Panc1 (cell line): ENCODE measurements at regions not wholly inside any gene's neighbourhood (a gene's known extent, or its start where the extent isn't known, plus 50 kb on each side); places are given as distances from the start of the nearest gene placed in this dataset.

Experiments
- ATAC-seq: fragments of 200-7000 bp; cut with Tn5 transposase; 2 replicates; pipeline ENCODE4 v1.9.1; 2020; ENCODE audit warnings: mild to moderate bottlenecking, moderate library complexity
- BruUV-seq: library from RNA; stranded (reverse); fragments of 400-500 nt; replicated peaks from 2 replicates; lab custom pipeline; 2021; lab: Mats Ljungman, UMichigan
- CTCF ChIA-PET: fragments of 300-600 bp; sonication (Branson Sonifier 250); formaldehyde crosslinking; loops from one replicate; lab custom pipeline; 2022; ENCODE audit warnings: antibody characterized with exemption; lab: Charles Lee
- POLR2A ChIA-PET: fragments of 300-600 bp; sonication (Branson Sonifier 250); formaldehyde crosslinking; loops from one replicate; lab custom pipeline; 2022; ENCODE audit warnings: antibody characterized with exemption; lab: Charles Lee
- DNase-seq: peaks from one replicate; pipeline ENCODE4 v3.0.0-alpha.2; 2010; ENCODE audit warnings: low read depth, low spot score
- H3K27ac ChIP-seq: 2 replicates; pipeline ENCODE4 v1.5.1; 2011; ENCODE audit warnings: mild to moderate bottlenecking, low read length, inconsistent platforms
- H3K27me3 ChIP-seq: fragments of 200-500 bp; sonication (Bioruptor generic); 2 replicates; pipeline ENCODE4 v1.6.0; 2014; ENCODE audit warnings: low read length, inconsistent platforms; ENCODE audit not compliant: control insufficient read depth, insufficient read depth
- H3K36me3 ChIP-seq: fragments of 200-500 bp; sonication (Bioruptor generic); 2 replicates; pipeline ENCODE4 v1.5.1; 2014; ENCODE audit warnings: inconsistent platforms, mild to moderate bottlenecking, low read length, moderate library complexity; ENCODE audit not compliant: control insufficient read depth, insufficient read depth
- H3K4me1 ChIP-seq: 2 replicates; pipeline ENCODE4 v1.5.1; 2011; ENCODE audit warnings: inconsistent platforms, mild to moderate bottlenecking, low read length, moderate library complexity; ENCODE audit not compliant: control insufficient read depth, insufficient read depth
- H3K4me3 ChIP-seq, 2 experiments: 2 replicates each; pipeline ENCODE4 v1.5.1; 2011 to 2012; ENCODE audit warnings: low read depth in 2 of 2, low read length in 2 of 2, mild to moderate bottlenecking in 2 of 2, inconsistent platforms in 1 of 2, moderate library complexity in 1 of 2
- H3K9me3 ChIP-seq: fragments of 200-500 bp; sonication (Bioruptor generic); 2 replicates; pipeline ENCODE4 v1.5.1; 2014; ENCODE audit warnings: low read depth, mild to moderate bottlenecking, inconsistent platforms, low read length, moderate library complexity; ENCODE audit not compliant: control insufficient read depth, insufficient read depth
- CTCF ChIP-seq: fragments of 450-650 bp; IDR thresholded peaks from 2 replicates; pipeline ENCODE4 v1.5.1; 2017; ENCODE audit warnings: mild to moderate bottlenecking
- POLR2AphosphoS5 ChIP-seq: IDR thresholded peaks from 2 replicates; pipeline ENCODE4 v1.6.1; 2012; ENCODE audit warnings: mild to moderate bottlenecking, low read depth, low read length, moderate library complexity
- SIN3A ChIP-seq: IDR thresholded peaks from 2 replicates; pipeline ENCODE4 v1.6.1; 2012; ENCODE audit warnings: low read depth, mild to moderate bottlenecking, low read length, moderate library complexity, borderline replicate concordance; ENCODE audit not compliant: insufficient read depth
- TCF7L2 ChIP-seq: IDR thresholded peaks from 2 replicates; pipeline ENCODE4 v1.6.1; 2011; ENCODE audit warnings: mild to moderate bottlenecking, low read depth, low read length, inconsistent platforms
- in situ Hi-C: cut with HindIII; loops from 2 replicates; pipeline ENCODE4 v1.10.0; 2016; ENCODE audit warnings: low sequenced_read_pairs, low pct_unique_long_range_greater_than_20kb
- intact Hi-C: fragments of 100-400 bp; cut with micrococcal nuclease; formaldehyde crosslinking; loops from one replicate; pipeline ENCODE4 v1.10.0; 2022; ENCODE audit not compliant: unreplicated experiment
- TF ChIP-seq, protein P1 (sequence below), 2 experiments: IDR thresholded peaks; 2 replicates each; pipeline ENCODE4 v1.6.1; 2011 to 2012; ENCODE audit warnings: low read depth in 2 of 2, control low read depth in 1 of 2, low read length in 1 of 2, mild to moderate bottlenecking in 1 of 2, moderate library complexity in 1 of 2; ENCODE audit not compliant: insufficient read depth in 1 of 2

GRCh38 chr6:151671195-151671594 lies 136.3 kb upstream of the ESR1 start:
- in situ Hi-C loops = no loop called here
- Histone ChIP-seq H3K4me1 (no peaks in the 10 kb centered on the region), H3K9me3 (no peaks in the 10 kb centered on the region)

DNA sequence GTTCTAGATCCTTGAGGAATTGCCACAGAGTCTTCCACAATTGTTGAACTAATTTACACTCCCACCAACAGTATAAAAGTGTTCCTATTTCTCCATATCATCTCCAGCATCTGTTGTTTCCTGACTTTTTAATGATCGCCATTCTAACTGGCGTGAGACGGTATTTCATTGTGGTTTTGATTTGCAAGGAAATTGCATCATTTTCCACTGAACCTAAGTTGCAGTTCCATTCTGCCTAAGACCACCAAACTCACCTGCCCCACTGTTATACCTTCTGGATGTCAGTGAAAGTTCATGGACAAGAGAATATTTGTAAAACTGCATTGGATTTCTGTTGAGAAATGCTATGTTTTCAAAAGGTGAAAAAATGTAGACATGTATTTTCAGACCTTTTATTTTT lies 132.9 kb upstream of the ESR1 start:
- no peak overlapping the region for H3K27ac ChIP-seq
- DNase-seq (no peak), ATAC-seq (no peak)
- no peaks in the 10 kb centered on the region for H3K4me1 ChIP-seq
- intact Hi-C loops (loop anchor here (10.0 kb wide), 1 partner anchor 590 kb away; no protein-coding TSS in a partner anchor), in situ Hi-C loops (no loop called here)
- CTCF ChIA-PET = no interaction called here
- no peaks in the 10 kb centered on the region for H3K36me3 ChIP-seq
- H3K9me3 ChIP-seq = no peaks in the 10 kb centered on the region
- no TSS peak for BruUV-seq
- TF ChIP-seq TCF7L2 (no peak), CTCF (no peak), SIN3A (no peak), POLR2AphosphoS5 (no peak)
- TF ChIP-seq, protein P1, sequence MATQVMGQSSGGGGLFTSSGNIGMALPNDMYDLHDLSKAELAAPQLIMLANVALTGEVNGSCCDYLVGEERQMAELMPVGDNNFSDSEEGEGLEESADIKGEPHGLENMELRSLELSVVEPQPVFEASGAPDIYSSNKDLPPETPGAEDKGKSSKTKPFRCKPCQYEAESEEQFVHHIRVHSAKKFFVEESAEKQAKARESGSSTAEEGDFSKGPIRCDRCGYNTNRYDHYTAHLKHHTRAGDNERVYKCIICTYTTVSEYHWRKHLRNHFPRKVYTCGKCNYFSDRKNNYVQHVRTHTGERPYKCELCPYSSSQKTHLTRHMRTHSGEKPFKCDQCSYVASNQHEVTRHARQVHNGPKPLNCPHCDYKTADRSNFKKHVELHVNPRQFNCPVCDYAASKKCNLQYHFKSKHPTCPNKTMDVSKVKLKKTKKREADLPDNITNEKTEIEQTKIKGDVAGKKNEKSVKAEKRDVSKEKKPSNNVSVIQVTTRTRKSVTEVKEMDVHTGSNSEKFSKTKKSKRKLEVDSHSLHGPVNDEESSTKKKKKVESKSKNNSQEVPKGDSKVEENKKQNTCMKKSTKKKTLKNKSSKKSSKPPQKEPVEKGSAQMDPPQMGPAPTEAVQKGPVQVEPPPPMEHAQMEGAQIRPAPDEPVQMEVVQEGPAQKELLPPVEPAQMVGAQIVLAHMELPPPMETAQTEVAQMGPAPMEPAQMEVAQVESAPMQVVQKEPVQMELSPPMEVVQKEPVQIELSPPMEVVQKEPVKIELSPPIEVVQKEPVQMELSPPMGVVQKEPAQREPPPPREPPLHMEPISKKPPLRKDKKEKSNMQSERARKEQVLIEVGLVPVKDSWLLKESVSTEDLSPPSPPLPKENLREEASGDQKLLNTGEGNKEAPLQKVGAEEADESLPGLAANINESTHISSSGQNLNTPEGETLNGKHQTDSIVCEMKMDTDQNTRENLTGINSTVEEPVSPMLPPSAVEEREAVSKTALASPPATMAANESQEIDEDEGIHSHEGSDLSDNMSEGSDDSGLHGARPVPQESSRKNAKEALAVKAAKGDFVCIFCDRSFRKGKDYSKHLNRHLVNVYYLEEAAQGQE (IDR thresholded peaks at IDR 0.05; ENCODE audit: insufficient read depth in 1 of 2, low read depth in 2 of 2, low read length in 1 of 2) = no peak
- POLR2A ChIA-PET = no interaction called here
- H3K27me3 ChIP-seq = no peaks in the 10 kb centered on the region
- no peak overlapping the region for H3K4me3 ChIP-seq

More at GRCh38 chr6:151671195-151671594, 136.3 kb upstream of the ESR1 start:
- intact Hi-C loops = loop anchor here (10.0 kb wide), 1 partner anchor 594 kb away; no protein-coding TSS in a partner anchor
- TF ChIP-seq TCF7L2 (no peak), POLR2AphosphoS5 (no peak), CTCF (no peak), SIN3A (no peak)
- TF ChIP-seq, protein P1 (IDR thresholded peaks at IDR 0.05; ENCODE audit: insufficient read depth in 1 of 2, low read depth in 2 of 2, low read length in 1 of 2) = no peak
- no peak for DNase-seq
- no peak for ATAC-seq
- Histone ChIP-seq H3K4me3 (no peak overlapping the region), H3K36me3 (no peaks in the 10 kb centered on the region), H3K27ac (no peak overlapping the region), H3K27me3 (no peaks in the 10 kb centered on the region)
- ChIA-PET CTCF (no interaction called here), POLR2A (no interaction called here)
- no TSS peak for BruUV-seq
